HG03521 (cell line): ENCODE measurements at regions not wholly inside any gene's neighbourhood (a gene's known extent, or its start where the extent isn't known, plus 50 kb on each side); places are given as distances from the start of the nearest gene placed in this dataset.

Experiments
- ATAC-seq: cut with Tn5 transposase; IDR thresholded peaks from one replicate; pipeline ENCODE4 v1.9.1; 2021; ENCODE audit warnings: mild to moderate bottlenecking, moderate library complexity; ENCODE audit not compliant: unreplicated experiment

DNA sequence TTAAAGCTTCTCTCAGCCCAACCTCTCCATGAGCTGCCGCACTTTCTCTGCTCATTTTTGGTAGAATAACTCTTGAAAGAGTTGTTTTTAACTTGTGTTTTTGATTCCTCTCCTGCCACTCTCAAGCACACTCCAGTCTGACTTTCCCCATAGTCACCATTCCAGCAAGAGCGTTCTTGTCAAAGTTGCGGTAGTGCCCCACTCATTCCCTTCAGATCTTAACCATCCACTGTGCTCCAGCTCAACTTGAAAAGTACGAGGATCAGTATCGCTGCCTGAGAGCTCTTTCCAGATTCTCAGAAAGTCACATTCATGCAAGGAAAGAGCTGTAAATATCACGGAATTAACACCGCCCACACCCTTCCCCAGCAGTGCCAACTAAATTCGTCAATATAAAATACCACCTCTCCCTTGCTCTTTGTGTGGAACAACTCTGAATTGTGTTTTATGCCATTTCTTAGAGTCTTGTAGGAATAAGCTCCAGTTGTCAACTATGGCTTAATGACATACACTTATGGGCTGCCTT is 59.7 kb upstream of the IL15 start:
- no peak for ATAC-seq

DNA sequence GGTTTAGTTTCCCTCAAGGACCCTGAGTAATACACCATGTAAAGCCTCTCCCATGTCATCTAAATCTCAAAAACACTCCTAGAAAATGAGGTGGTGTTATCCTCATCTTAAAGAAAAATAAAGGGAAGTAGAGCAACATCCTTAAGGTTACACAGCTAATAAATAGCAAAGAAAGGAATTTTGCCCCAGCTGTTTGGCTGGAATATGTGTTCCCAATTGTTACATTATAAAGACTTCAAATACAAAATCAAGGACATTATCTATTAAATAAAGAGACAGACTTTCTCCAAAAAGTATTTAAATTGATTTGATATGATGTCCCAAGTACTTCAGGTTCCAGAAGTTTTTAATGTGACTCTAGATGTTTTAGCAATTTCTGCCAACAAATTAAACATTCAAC is 57.9 kb upstream of the IL15 start:
- no peak for ATAC-seq

GRCh38 chr4:141580523-141580922 is 55.9 kb upstream of the IL15 start:
- no peak for ATAC-seq
